Suprapubic skin (tissue), 4 donors: ENCODE measurements at regions not wholly inside any gene's neighbourhood (a gene's known extent, or its start where the extent isn't known, plus 50 kb on each side); places are given as distances from the start of the nearest gene placed in this dataset.

ENCODE experiments used
- DNase-seq, 2 donors: peaks; one replicate each; pipeline ENCODE4 v3.0.0-alpha.2; 2019; ENCODE audit warnings: low spot score in 2 of 2
- H3K27ac ChIP-seq: fragments of 200-600 bp; sonication (generic); one replicate; pipeline ENCODE4 v1.5.1; 2019
- H3K27me3 ChIP-seq: fragments of 200-600 bp; sonication (generic); one replicate; pipeline ENCODE4 v1.5.1; 2019
- H3K36me3 ChIP-seq: fragments of 200-600 bp; sonication (generic); one replicate; pipeline ENCODE4 v1.5.1; 2019
- H3K4me1 ChIP-seq: fragments of 200-600 bp; sonication (generic); one replicate; pipeline ENCODE4 v1.5.1; 2019
- H3K4me3 ChIP-seq: fragments of 200-600 bp; sonication (generic); one replicate; pipeline ENCODE4 v1.5.1; 2019; ENCODE audit warnings: mild to moderate bottlenecking
- H3K9me3 ChIP-seq: fragments of 200-600 bp; sonication (generic); one replicate; pipeline ENCODE4 v1.5.1; 2019
- EP300 ChIP-seq: sonication (generic); formaldehyde crosslinking; IDR thresholded peaks from one replicate; pipeline ENCODE4 v1.6.1; 2017; ENCODE audit warnings: antibody characterized with exemption
- POLR2A ChIP-seq, 2 donors: fragments of 450-650 bp; IDR thresholded peaks; one replicate each; pipeline ENCODE4 v1.6.1; 2017; ENCODE audit warnings: antibody characterized with exemption in 2 of 2, mild to moderate bottlenecking in 2 of 2, moderate library complexity in 2 of 2
- POLR2AphosphoS5 ChIP-seq, 3 donors: sonication (generic); formaldehyde crosslinking; IDR thresholded peaks; one replicate each; pipeline ENCODE4 v1.6.1; 2017; ENCODE audit warnings: antibody characterized with exemption in 3 of 3
- WGBS: methylation state at CpG from one replicate; pipeline ENCODE4 v1.1.5; 2018; 5-methylcytosine and 5-hydroxymethylcytosine counted together
- TF ChIP-seq, protein P1 (sequence below), 2 donors: fragments of 200-600 bp in 1 of 2; fragments of 450-650 bp in 1 of 2; sonication (generic) in 1 of 2; IDR thresholded peaks; one replicate each; pipeline ENCODE4 v1.5.1; 2016 to 2019; ENCODE audit warnings: antibody characterized with exemption in 2 of 2, mild to moderate bottlenecking in 1 of 2, moderate library complexity in 1 of 2

DNA sequence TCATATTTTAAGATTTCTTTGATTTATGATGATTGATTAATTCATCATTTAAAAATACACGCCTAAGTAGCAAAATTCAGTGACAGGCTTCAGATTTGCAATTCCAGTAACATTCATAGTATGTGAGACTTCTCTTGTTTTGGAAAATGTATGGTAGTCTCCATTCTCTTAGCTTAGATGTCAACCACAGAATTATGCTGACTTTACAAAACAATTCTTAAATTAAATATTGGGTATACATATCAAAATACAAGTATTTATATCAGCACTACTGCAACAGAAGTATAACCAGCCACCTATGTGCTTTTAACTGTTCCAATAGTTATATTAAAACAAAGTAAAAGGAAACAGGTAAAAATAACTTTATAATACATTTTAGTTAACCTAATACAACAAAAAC lies 1328.6 kb upstream of the ADGRL2 start:
- no peaks in the 10 kb centered on the region for H3K4me1 ChIP-seq
- no peaks in the 10 kb centered on the region for H3K27me3 ChIP-seq
- no peaks in the 10 kb centered on the region for H3K36me3 ChIP-seq
- H3K27ac ChIP-seq = no peak overlapping the region
- DNase-seq = no peak
- no peak overlapping the region for H3K4me3 ChIP-seq
- TF ChIP-seq, protein P1, sequence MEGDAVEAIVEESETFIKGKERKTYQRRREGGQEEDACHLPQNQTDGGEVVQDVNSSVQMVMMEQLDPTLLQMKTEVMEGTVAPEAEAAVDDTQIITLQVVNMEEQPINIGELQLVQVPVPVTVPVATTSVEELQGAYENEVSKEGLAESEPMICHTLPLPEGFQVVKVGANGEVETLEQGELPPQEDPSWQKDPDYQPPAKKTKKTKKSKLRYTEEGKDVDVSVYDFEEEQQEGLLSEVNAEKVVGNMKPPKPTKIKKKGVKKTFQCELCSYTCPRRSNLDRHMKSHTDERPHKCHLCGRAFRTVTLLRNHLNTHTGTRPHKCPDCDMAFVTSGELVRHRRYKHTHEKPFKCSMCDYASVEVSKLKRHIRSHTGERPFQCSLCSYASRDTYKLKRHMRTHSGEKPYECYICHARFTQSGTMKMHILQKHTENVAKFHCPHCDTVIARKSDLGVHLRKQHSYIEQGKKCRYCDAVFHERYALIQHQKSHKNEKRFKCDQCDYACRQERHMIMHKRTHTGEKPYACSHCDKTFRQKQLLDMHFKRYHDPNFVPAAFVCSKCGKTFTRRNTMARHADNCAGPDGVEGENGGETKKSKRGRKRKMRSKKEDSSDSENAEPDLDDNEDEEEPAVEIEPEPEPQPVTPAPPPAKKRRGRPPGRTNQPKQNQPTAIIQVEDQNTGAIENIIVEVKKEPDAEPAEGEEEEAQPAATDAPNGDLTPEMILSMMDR (IDR thresholded peaks at IDR 0.05) = no peak
- TF ChIP-seq POLR2AphosphoS5 (IDR thresholded peaks at IDR 0.05) (no peak), POLR2A (IDR thresholded peaks at IDR 0.05) (no peak)
- WGBS = 90% methylated on average over 1 of the region's 1 CpG
- no peaks in the 10 kb centered on the region for H3K9me3 ChIP-seq

DNA sequence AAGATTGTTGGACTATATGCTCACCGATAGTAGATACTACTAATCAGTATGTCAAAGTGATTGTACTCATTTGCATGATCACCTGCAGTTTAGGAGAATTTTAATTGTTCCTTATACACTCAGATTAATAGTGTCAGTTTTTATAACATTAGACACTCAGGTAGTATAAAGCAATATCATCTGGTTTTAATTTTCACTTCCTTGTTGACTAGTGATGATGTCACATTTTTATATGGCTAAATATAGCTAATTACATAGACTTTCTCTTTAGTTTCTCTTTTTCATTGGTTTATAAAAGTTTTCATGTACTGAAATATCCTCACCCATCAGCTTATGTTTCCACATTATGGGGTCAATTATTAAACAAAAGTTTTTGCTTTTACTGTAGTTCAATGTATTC lies 1332.4 kb upstream of the ADGRL2 start:
- Histone ChIP-seq H3K9me3 (no peaks in the 10 kb centered on the region), H3K36me3 (no peaks in the 10 kb centered on the region), H3K4me1 (no peaks in the 10 kb centered on the region), H3K27ac (no peak overlapping the region), H3K4me3 (no peak overlapping the region), H3K27me3 (no peaks in the 10 kb centered on the region)
- TF ChIP-seq EP300 = no peak
- no peak for TF ChIP-seq POLR2A (IDR thresholded peaks at IDR 0.05)
- TF ChIP-seq, protein P1 (IDR thresholded peaks at IDR 0.05) = no peak
- no peak for TF ChIP-seq POLR2AphosphoS5 (IDR thresholded peaks at IDR 0.05)
- 100% methylated on average over 1 of the region's 1 CpG for WGBS
- DNase-seq = no peak

DNA sequence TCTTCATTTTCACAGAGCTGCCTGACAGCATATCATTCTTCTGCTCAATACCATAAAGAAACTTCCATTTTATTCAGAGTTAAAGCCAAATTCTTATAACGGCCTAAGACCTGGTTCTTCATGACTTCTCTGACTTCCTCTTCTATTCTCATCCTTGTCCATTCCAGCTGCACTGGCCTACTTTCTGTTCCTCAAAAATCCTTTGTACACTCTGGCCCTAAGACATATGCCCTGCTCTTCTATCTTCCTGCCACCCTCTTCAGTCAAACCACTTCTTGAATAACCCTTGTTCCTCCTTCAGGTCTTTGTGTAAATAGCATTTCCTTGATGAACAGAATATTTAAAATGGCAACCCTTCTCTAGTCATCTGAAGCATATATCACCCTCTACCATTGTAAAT lies 1338.7 kb upstream of the ADGRL2 start:
- no peaks in the 10 kb centered on the region for H3K4me1 ChIP-seq
- no peak for DNase-seq
- H3K9me3 ChIP-seq = no peaks in the 10 kb centered on the region
- H3K4me3 ChIP-seq = no peak overlapping the region
- H3K36me3 ChIP-seq = no peaks in the 10 kb centered on the region
- WGBS = 84% methylated on average over 1 of the region's 1 CpG
- TF ChIP-seq, protein P1 (IDR thresholded peaks at IDR 0.05) = no peak
- TF ChIP-seq EP300 (no peak), POLR2AphosphoS5 (IDR thresholded peaks at IDR 0.05) (no peak), POLR2A (IDR thresholded peaks at IDR 0.05) (no peak)
- no peak overlapping the region for H3K27ac ChIP-seq
- no peaks in the 10 kb centered on the region for H3K27me3 ChIP-seq

DNA sequence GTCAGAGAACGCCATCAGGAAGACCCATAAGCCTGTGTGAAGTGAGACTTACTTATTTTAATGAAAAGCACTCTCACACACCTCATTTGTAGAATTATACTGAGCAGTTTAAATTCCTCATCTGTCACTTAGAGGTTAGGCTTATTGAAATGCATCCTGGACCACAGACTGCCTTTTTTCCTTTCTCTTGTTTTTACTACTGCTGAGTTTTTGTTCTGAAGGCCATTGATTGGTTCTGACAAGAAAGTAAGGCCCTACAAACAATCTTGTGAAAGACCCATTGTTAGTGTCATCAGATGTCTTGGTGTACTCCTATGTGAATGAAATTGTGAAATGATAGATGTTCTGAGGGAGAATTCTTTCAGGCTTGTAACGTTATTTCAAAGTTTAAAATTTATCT lies 1343.3 kb upstream of the ADGRL2 start:
- TF ChIP-seq POLR2A (IDR thresholded peaks at IDR 0.05) = no peak
- TF ChIP-seq, protein P1 (IDR thresholded peaks at IDR 0.05) = no peak
- TF ChIP-seq EP300 = no peak
- TF ChIP-seq POLR2AphosphoS5 (IDR thresholded peaks at IDR 0.05) = no peak
- no peak overlapping the region for H3K27ac ChIP-seq
- no peaks in the 10 kb centered on the region for H3K9me3 ChIP-seq
- 60% methylated on average over 2 of the region's 2 CpGs for WGBS
- H3K27me3 ChIP-seq = no peaks in the 10 kb centered on the region
- no peaks in the 10 kb centered on the region for H3K4me1 ChIP-seq
- H3K36me3 ChIP-seq = no peaks in the 10 kb centered on the region
- no peak for DNase-seq
- no peak overlapping the region for H3K4me3 ChIP-seq

DNA sequence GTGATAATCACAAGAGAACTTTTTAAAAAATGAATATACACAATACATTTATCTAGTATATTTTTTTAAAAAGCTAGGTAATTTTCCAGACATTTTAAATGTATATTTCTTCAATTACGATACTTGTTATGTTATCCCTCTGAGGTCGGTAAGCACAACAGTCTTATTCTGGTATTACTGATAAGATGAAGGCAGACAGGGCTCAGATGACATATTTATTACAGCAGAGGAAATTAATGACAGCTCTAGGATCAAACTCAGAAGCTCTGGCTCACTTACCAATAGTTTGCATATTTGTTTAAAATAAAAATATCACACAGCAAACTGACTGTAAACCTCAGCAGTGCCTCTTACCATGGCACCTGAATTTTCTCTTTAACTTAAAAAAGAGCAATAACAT lies 1347.0 kb upstream of the ADGRL2 start:
- Histone ChIP-seq H3K4me3 (no peak overlapping the region), H3K27me3 (no peaks in the 10 kb centered on the region), H3K27ac (no peak overlapping the region), H3K9me3 (no peaks in the 10 kb centered on the region), H3K4me1 (no peaks in the 10 kb centered on the region), H3K36me3 (no peaks in the 10 kb centered on the region)
- no peak for DNase-seq
- WGBS = 57% methylated on average over 2 of the region's 2 CpGs
- TF ChIP-seq POLR2AphosphoS5 (IDR thresholded peaks at IDR 0.05) (no peak), POLR2A (IDR thresholded peaks at IDR 0.05) (no peak), EP300 (no peak)
- TF ChIP-seq, protein P1 (IDR thresholded peaks at IDR 0.05) = no peak
